ENCODE measurements at regions not wholly inside any gene's neighbourhood (a gene's known extent, or its start where the extent isn't known, plus 50 kb on each side); places are given as distances from the start of the nearest gene placed in this dataset.
A peak's percentile ranks its signal among the peaks of the same experiment; 100 is the strongest.

- DNase-seq (ENCODE audit: low spot score) (peak; percentile 24), ATAC-seq (no peak)
Measured at GRCh38 chr16:35713762-35714650, 2254.6 kb downstream of the TP53TG3F start.

DNA sequence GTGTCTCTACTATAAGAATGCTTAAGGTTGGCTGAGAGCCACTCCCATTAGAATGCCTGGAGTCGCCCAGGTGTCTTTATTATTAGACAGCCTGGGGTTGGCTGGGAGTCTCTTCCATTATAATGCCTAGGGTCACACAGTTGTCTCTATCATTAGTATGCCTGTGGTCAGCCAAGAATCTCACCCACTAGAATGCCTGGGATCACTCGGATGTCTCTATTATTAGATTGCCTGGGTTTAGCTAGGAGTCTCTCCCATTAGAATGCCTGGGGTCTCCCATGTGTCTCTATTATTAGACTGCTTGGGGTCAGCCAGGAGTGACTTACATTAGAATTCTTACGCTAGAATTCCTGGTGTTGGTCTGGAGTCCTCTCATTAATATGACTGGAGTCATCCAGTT is 2255.3 kb downstream of the TP53TG3F start:
- ATAC-seq (no peak), DNase-seq (ENCODE audit: low spot score) (no peak)

GRCh38 chr16:35724551-35724950 is 2265.1 kb downstream of the TP53TG3F start:
- DNase-seq (ENCODE audit: low spot score) (no peak), ATAC-seq (no peak)

- ATAC-seq (no peak), DNase-seq (ENCODE audit: low spot score) (no peak)
Measured at GRCh38 chr16:35725949-35726348, 2266.5 kb downstream of the TP53TG3F start.

DNA sequence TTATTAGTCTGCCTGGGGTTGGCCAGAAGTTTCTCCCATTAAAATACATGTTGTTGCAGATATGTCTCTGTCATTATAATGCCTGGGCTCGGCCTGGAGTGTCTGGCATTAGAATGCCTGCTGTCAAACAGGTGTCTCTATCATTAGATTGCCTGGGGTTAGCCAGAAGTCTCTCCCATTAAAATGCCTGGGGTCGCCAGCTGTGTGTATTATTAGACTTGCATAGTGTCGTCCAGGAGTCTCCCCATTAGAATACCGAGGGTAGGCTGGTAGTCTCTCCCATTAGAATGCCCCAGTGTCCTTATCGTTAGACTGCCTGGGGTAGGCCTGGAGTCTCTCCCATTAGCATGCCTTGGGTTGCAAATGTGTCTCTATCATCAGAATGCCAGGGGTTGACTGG is 2270.8 kb downstream of the TP53TG3F start:
- ATAC-seq: no peak
- DNase-seq (ENCODE audit: low spot score): no peak

DNA sequence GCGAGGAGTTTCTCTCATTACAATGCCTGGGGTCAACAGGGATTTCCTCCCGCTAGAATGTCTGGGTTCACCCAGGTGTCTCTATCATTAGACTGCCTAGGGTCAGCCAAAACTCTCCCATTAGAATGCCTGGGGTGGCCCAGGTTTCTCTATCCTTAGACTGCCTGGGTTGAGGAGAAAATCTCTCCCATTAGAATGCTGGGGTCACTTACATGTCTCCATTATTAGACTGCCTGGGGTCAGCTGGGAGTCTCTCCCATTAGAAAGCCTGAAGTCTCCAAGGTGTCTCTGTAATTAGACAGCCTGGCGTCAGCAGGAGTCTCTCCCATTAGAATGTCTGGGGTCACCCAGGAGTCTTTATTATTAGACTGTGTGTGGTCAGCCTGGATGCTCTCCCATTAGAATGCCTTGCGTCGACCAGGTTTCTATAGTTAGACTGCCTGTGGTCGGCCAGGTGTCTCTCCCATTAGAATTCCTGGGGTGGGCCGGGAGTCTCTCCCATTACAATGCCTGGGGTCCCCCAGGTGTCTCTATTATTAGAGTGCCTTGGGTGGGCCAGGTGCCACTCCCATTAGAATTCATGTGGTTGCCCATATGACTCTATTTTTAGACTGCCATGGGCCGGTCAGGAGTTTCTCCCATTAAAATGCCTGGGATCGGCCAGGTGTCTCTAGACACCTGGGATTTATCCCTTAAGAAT is 2272.1 kb downstream of the TP53TG3F start:
- no peak for ATAC-seq
- no peak for DNase-seq (ENCODE audit: low spot score)

DNA sequence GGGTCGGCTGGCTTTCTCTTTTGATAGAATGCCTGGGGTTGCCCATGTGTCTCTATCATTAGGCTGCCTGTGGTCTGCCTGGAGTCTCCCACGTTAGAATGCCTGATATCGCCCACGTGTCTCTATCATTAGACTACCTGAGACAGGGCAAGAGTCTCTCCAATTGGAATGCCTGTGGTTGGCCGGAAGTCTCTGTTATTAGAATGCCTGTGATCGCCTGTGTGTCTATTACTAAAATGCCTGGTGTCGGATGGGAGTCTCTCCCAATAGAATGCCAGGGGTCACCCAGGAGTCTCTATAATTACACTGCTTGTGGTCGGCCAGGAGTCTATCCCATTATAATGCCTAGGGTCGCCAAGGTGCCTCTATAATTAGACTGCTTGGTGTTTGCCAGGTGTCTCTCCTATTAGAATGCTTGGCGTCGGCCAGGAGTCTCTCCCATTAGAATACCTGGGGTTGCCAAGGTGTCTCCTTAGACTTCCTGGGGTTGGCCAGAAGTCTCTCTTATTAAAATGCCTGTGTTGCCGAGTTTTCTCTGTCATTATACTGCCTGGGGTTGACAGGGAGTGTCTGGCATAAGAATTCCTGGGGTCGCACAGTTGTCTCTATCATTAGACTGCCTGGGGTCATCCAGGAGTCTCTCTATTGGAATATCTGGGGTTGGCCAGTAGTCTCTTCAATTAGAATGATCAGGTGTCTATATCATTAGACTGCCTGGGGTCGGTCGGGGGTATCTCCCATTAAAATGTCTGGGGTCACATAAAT is 2272.8 kb downstream of the TP53TG3F start:
- no peak for ATAC-seq
- no peak for DNase-seq (ENCODE audit: low spot score)

DNA sequence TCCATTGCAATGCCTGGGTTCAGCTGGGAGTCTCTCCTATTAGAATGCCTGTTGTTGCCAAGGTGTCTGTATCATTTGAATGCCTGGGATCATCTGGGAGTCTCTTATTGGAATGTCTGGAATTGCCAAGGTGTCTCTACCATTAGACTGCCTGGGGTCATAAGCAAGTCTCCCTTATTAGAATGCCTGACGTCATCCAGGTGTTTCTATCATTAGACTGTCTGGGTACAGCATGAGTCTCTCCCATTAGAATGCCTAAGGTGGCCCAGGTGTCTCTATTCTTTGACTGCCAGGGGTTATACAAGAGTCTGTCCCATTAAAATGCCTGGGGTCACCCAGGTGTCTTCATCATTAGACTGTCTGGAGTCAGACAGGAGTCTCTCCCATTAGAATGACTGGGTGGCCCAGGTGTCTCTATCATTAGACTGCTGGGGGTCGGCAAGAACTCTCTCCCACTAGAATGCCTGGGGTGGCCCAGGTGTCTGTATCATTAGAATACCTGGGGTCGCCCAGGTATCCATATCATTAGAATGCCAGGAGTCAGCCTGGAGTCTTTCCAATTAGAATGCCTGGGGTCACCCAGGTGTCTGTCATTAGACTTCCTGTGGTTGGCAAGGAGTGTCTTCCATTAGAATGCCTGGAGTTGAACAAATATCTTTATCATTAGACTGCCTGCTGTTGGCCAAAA is 2274.0 kb downstream of the TP53TG3F start:
- no peak for ATAC-seq
- no peak for DNase-seq (ENCODE audit: low spot score)

GRCh38 chr16:35733971-35734702 is 2274.7 kb downstream of the TP53TG3F start:
- DNase-seq (ENCODE audit: low spot score) (no peak), ATAC-seq (no peak)

GRCh38 chr16:35734728-35735402 is 2275.5 kb downstream of the TP53TG3F start:
- DNase-seq (ENCODE audit: low spot score) (no peak), ATAC-seq (no peak)

DNA sequence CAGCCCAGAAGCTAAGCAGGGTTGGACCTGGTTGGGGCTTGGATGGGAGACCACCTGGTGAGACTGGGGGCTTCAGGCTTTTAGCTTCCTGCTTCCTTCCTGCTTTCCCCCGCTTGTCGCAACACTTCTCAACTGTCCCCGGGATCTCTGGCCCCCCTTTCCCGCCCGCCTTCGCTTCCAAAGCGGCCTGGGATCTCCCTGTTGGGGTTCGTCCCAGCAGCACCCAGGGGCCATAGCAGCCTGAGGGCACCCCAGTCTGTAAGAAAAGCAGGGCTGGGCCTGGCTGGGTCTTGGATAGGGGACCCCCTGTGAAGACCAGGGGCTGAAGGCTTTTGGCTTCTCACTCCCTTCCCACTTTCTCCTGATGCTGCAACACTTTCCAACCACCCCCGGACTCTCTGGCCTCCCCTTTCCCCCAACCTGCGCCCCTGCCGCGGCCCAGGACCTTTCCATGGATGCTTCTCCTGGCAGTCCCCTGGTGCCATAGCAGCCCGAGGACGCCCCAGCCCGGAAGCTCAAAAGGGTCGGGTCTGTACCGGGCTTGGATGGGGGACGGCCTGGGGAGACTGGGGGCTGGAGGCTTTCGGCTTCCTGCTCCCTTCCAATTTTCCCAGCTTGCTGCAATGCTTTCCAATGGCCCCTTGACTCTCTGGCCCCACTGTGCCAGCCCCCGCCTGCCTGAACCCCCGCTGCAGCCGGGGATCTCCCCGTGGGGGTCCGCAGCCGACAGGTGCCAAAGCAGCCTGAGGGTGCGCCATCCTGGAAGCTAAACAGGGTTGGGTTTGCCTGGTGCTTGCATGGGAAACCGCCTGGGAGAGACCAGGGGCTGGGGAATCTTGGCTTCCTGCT is 2276.2 kb downstream of the TP53TG3F start:
- no peak for ATAC-seq

DNA sequence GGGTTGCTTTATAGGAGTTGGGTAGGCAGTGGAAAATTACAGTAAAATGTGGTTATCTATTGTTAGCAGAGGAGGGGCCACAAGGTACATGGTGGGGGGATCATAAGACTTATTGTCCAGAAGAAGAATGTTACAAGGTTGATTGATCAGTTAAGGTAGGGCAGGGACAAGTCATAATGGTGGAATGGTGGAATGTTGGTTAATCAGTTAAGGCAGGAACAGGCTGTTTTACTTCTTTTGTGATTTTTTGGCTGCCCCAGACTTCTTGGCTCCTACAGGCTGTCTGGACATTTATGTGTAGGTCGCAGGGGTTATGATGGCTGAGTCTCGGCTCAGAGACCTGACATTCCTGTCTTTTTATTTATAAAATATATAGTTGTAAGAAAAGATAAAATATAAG is 2277.1 kb downstream of the TP53TG3F start:
- ATAC-seq (no peak), DNase-seq (ENCODE audit: low spot score) (no peak)

More for the DNA sequence above, 2276.2 kb downstream of the TP53TG3F start:
- no peak for DNase-seq (ENCODE audit: low spot score)

DNA sequence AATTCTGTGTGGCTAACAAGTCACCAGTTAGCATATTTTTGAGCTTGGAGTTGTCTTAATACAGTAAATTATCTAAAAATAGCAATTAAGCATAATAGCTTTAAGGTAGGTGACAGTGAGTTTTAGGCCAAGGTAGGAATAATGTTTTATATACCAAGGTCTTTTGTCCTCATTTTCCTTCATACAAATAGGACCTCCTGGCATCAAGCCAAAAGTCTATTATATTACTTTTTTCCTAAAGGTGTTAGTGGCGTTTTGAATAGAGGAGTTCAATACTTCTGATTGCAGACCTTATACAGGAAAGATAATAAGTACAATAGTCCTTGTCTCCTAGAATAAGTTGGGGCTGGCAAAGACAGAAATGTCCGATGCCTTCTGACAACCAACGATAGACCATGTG is 2277.7 kb downstream of the TP53TG3F start:
- DNase-seq (ENCODE audit: low spot score) (no peak), ATAC-seq (no peak)

GRCh38 chr16:35741546-35741945 is 2282.1 kb downstream of the TP53TG3F start:
- no peak for DNase-seq (ENCODE audit: low spot score)
- no peak for ATAC-seq

GRCh38 chr16:35743101-35743692 is 2283.8 kb downstream of the TP53TG3F start:
- no peak for ATAC-seq
- no peak for DNase-seq (ENCODE audit: low spot score)

DNA sequence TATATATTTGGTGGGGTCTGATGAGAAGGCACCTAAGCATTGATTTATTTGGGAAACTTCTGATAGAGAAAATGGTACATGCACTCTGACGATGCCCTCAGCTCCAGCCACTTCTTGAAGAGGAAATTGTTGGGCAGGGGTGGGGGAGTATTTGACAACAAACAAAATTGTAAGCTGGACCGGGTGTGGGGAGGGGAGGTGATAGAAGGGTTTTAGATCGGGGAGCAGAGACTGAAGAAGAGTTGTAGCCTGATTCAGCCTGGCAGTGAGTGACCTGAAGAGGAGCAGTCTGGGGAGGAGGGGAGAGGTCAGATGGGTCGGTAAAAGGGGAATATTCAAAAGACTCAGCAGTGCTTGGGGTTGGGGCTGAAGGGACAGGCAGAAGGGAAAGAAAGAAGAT is 2284.7 kb downstream of the TP53TG3F start:
- ATAC-seq (no peak), DNase-seq (ENCODE audit: low spot score) (no peak)

- DNase-seq (ENCODE audit: low spot score) (no peak), ATAC-seq (no peak)
Measured at GRCh38 chr16:35744726-35745125, 2285.3 kb downstream of the TP53TG3F start.

DNA sequence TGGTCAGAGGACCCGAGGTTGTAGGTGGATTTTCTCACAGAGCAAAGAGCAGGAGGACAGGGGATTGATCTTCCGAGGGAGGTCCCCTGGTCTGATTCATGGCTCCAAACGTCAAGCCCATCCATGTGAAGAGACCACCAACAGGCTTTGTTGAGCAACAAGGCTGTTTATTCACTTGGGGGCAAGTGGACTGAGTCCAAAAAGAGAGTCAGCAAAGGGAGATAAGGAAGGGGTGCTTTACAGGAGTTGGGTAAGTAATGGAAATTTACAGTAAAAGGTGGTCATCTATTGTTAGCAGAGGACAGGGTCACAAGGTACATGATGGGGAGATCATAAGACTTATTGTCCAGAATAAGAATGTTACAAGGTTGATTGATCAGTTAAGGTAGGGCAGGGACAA is 2285.8 kb downstream of the TP53TG3F start:
- no peak for DNase-seq (ENCODE audit: low spot score)
- ATAC-seq: no peak

All from left lobe of liver (tissue), 2 donors.